DOHH2 (cell line): ENCODE measurements at regions not wholly inside any gene's neighbourhood (a gene's known extent, or its start where the extent isn't known, plus 50 kb on each side); places are given as distances from the start of the nearest gene placed in this dataset.

ENCODE experiments used
- EZH2phosphoT487 ChIP-seq: fragments of 200-600 bp; sonication (generic); IDR thresholded peaks from 2 replicates; pipeline ENCODE4 v1.6.1; 2017; ENCODE audit warnings: borderline replicate concordance, mild to moderate bottlenecking, antibody characterized with exemption, low read length, moderate library complexity, mixed read lengths
- TF ChIP-seq, protein P1 (sequence below): fragments of 200-600 bp; sonication (generic); IDR thresholded peaks from one replicate; pipeline ENCODE4 v1.5.1; 2014; ENCODE audit warnings: antibody characterized with exemption, mild to moderate bottlenecking, low read depth, low read length; ENCODE audit not compliant: poor library complexity, severe bottlenecking

DNA sequence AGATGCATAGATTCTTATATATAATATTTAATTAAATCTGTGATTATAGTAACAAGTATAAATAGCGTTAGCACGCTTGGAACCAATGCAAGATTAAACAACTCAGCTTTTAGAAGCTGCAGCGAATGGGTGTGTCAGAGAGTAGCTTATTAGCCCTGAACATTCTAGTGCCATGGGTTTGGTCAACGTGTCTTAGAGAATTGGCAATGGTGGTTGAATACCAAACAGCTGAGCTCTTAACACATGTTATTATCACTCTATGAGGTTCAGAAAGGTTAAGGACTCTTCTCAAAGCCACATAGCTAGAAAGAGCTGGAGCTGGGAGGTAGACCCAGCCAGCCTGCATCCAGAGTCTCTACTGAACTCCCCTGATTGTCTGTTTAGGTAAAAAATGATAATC is 284.2 kb upstream of the CHD6 start:
- TF ChIP-seq, protein P1, sequence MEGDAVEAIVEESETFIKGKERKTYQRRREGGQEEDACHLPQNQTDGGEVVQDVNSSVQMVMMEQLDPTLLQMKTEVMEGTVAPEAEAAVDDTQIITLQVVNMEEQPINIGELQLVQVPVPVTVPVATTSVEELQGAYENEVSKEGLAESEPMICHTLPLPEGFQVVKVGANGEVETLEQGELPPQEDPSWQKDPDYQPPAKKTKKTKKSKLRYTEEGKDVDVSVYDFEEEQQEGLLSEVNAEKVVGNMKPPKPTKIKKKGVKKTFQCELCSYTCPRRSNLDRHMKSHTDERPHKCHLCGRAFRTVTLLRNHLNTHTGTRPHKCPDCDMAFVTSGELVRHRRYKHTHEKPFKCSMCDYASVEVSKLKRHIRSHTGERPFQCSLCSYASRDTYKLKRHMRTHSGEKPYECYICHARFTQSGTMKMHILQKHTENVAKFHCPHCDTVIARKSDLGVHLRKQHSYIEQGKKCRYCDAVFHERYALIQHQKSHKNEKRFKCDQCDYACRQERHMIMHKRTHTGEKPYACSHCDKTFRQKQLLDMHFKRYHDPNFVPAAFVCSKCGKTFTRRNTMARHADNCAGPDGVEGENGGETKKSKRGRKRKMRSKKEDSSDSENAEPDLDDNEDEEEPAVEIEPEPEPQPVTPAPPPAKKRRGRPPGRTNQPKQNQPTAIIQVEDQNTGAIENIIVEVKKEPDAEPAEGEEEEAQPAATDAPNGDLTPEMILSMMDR = no peak
- TF ChIP-seq EZH2phosphoT487 = no peak
